Gastroesophageal sphincter (tissue), 3 donors: ENCODE measurements at regions not wholly inside any gene's neighbourhood (a gene's known extent, or its start where the extent isn't known, plus 50 kb on each side); places are given as distances from the start of the nearest gene placed in this dataset.

Experiments
- EP300 ChIP-seq: sonication (generic); formaldehyde crosslinking; IDR thresholded peaks from one replicate; pipeline ENCODE4 v1.6.1; 2017; ENCODE audit warnings: antibody characterized with exemption, mild to moderate bottlenecking
- POLR2A ChIP-seq, 2 donors: fragments of 450-650 bp; IDR thresholded peaks; one replicate each; pipeline ENCODE4 v1.6.1; 2017; ENCODE audit warnings: antibody characterized with exemption in 2 of 2, mild to moderate bottlenecking in 2 of 2, moderate library complexity in 1 of 2
- TF ChIP-seq, protein P1 (sequence below), 4 experiments: fragments of 200-600 bp in 2 of 4; fragments of 450-650 bp in 2 of 4; sonication (generic) in 1 of 4; IDR thresholded peaks; one replicate each; pipeline ENCODE4 v1.5.1; 2017 to 2019; ENCODE audit warnings: antibody characterized with exemption in 4 of 4, mild to moderate bottlenecking in 2 of 4, moderate library complexity in 2 of 4

DNA sequence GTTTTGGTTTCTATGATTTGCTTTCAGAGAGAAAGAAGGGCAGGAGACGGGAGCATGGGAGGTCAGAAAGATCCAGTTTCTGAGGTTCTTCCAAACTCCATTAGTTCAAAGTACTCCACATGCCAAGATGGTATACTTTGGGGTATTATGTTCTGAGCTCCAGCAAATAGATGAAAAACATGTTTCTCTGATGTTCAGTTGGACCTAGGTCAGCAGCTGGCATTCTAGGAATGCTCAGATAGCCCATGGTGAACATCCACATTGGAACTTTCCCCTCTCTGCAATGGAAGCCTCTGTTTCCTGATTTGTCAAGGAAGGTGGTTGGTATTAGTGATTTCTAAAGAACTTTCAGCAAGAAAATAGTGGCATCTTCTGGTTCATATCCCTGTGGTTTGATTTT is 257.5 kb downstream of the KTN1 start:
- TF ChIP-seq, protein P1, sequence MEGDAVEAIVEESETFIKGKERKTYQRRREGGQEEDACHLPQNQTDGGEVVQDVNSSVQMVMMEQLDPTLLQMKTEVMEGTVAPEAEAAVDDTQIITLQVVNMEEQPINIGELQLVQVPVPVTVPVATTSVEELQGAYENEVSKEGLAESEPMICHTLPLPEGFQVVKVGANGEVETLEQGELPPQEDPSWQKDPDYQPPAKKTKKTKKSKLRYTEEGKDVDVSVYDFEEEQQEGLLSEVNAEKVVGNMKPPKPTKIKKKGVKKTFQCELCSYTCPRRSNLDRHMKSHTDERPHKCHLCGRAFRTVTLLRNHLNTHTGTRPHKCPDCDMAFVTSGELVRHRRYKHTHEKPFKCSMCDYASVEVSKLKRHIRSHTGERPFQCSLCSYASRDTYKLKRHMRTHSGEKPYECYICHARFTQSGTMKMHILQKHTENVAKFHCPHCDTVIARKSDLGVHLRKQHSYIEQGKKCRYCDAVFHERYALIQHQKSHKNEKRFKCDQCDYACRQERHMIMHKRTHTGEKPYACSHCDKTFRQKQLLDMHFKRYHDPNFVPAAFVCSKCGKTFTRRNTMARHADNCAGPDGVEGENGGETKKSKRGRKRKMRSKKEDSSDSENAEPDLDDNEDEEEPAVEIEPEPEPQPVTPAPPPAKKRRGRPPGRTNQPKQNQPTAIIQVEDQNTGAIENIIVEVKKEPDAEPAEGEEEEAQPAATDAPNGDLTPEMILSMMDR (IDR thresholded peaks at IDR 0.05) = no peak
- TF ChIP-seq POLR2A (IDR thresholded peaks at IDR 0.05) = no peak
- TF ChIP-seq EP300 = no peak
